ENCODE measurements at regions not wholly inside any gene's neighbourhood (a gene's known extent, or its start where the extent isn't known, plus 50 kb on each side); places are given as distances from the start of the nearest gene placed in this dataset.

GRCh38 chr1:8267307-8267706, 50.6 kb upstream of the SLC45A1 start:
- no peak overlapping the region for H3K27ac ChIP-seq
- ChIA-PET CTCF (interaction anchor here (0.5 kb wide), 1 partner anchor 58 kb away, joined by 3 read pairs; no protein-coding TSS in a partner anchor), POLR2A (ENCODE audit: low non-redundant PET) (no interaction called here)
- no peak for DNase-seq (ENCODE audit: low spot score)
- TF ChIP-seq CTCF (conservative IDR thresholded peaks at IDR 0.05; ENCODE audit: low read depth): no peak

- H3K27ac ChIP-seq: no peak overlapping the region
- no peak for DNase-seq (ENCODE audit: low spot score)
- no peak for TF ChIP-seq CTCF (conservative IDR thresholded peaks at IDR 0.05; ENCODE audit: low read depth)
- ChIA-PET CTCF (interaction anchor here (0.7 kb wide), 1 partner anchor 115 kb away, joined by 8 read pairs; no protein-coding TSS in a partner anchor), POLR2A (ENCODE audit: low non-redundant PET) (no interaction called here)
Observed at GRCh38 chr1:8266436-8267165, 51.3 kb upstream of the SLC45A1 start.

GRCh38 chr1:8263791-8264190, 54.1 kb upstream of the SLC45A1 start:
- ChIA-PET POLR2A (ENCODE audit: low non-redundant PET) (no interaction called here), CTCF (no interaction called here)
- no peak for TF ChIP-seq CTCF (conservative IDR thresholded peaks at IDR 0.05; ENCODE audit: low read depth)
- no peak for DNase-seq (ENCODE audit: low spot score)
- no peak overlapping the region for H3K27ac ChIP-seq

GRCh38 chr1:8261398-8261762, 56.5 kb upstream of the SLC45A1 start:
- no peak for TF ChIP-seq CTCF (conservative IDR thresholded peaks at IDR 0.05; ENCODE audit: low read depth)
- no peak for DNase-seq (ENCODE audit: low spot score)
- POLR2A ChIA-PET (ENCODE audit: low non-redundant PET): no interaction called here
- no peak overlapping the region for H3K27ac ChIP-seq
- CTCF ChIA-PET: no interaction called here

GRCh38 chr1:8259498-8260290, 58.2 kb upstream of the SLC45A1 start:
- DNase-seq (ENCODE audit: low spot score): peak; percentile 48
- ChIA-PET POLR2A (ENCODE audit: low non-redundant PET) (no interaction called here), CTCF (interaction anchor here (0.6 to 1.1 kb wide), 4 partner anchors 9 to 284 kb away, joined by 3 to 4 read pairs (median 4); no protein-coding TSS in a partner anchor)
- peak overlapping the region; percentile 58 for H3K27ac ChIP-seq
- TF ChIP-seq CTCF (conservative IDR thresholded peaks at IDR 0.05; ENCODE audit: low read depth): no peak

- ChIA-PET CTCF (no interaction called here), POLR2A (ENCODE audit: low non-redundant PET) (no interaction called here)
- no peak for TF ChIP-seq CTCF (conservative IDR thresholded peaks at IDR 0.05; ENCODE audit: low read depth)
- H3K27ac ChIP-seq: peak overlapping the region; percentile 78; the same call in 1 of the 2 replicates
- peak; percentile 36 for DNase-seq (ENCODE audit: low spot score)
Observed at GRCh38 chr1:8257621-8258020, 60.3 kb upstream of the SLC45A1 start.

All from RWPE1 (cell line).